Tibial artery (tissue), 4 donors: ENCODE measurements at regions not wholly inside any gene's neighbourhood (a gene's known extent, or its start where the extent isn't known, plus 50 kb on each side); places are given as distances from the start of the nearest gene placed in this dataset.

ENCODE experiments used
- DNase-seq, 2 donors: peaks; one replicate each; pipeline ENCODE4 v3.0.0-alpha.2; 2019
- H3K27ac ChIP-seq, 2 donors: fragments of 200-600 bp; sonication (generic) in 1 of 2; 1 replicate in 1 of 2; 2 replicates in 1 of 2; pipeline ENCODE4 v1.5.1; 2018 to 2019; ENCODE audit warnings: mild to moderate bottlenecking in 1 of 2
- H3K27me3 ChIP-seq, 2 donors: fragments of 200-600 bp; sonication (generic) in 1 of 2; one replicate each; pipeline versions ENCODE4 v1.5.1 to v1.6.0; 2016 to 2019
- H3K36me3 ChIP-seq, 3 donors: fragments of 200-600 bp; sonication (generic) in 2 of 3; one replicate each; pipeline ENCODE4 v1.5.1; 2016 to 2019; ENCODE audit warnings: mild to moderate bottlenecking in 2 of 3
- H3K4me1 ChIP-seq, 4 donors: fragments of 200-600 bp; sonication (generic) in 2 of 4; 1 replicate in 3 of 4; 2 replicates in 1 of 4; pipeline ENCODE4 v1.5.1; 2016 to 2019
- H3K4me3 ChIP-seq, 2 donors: fragments of 200-600 bp; sonication (generic) in 1 of 2; 1 replicate in 1 of 2; 2 replicates in 1 of 2; pipeline ENCODE4 v1.5.1; 2018 to 2019; ENCODE audit warnings: mild to moderate bottlenecking in 2 of 2
- H3K9me3 ChIP-seq, 3 donors: fragments of 200-600 bp; sonication (generic) in 1 of 3; one replicate each; pipeline ENCODE4 v1.5.1; 2016 to 2019
- intact Hi-C: fragments of 100-400 bp; cut with DNase I; formaldehyde crosslinking; loops from one replicate; pipeline ENCODE4 v1.15.0; 2023; ENCODE audit warnings: low total_unique reads
- TF ChIP-seq, protein P1 (sequence below), 2 experiments: fragments of 200-600 bp in 1 of 2; fragments of 450-650 bp in 1 of 2; IDR thresholded peaks; one replicate each; pipeline ENCODE4 v1.5.1; 2017 to 2019; ENCODE audit warnings: antibody characterized with exemption in 2 of 2, mild to moderate bottlenecking in 1 of 2, moderate library complexity in 1 of 2

DNA sequence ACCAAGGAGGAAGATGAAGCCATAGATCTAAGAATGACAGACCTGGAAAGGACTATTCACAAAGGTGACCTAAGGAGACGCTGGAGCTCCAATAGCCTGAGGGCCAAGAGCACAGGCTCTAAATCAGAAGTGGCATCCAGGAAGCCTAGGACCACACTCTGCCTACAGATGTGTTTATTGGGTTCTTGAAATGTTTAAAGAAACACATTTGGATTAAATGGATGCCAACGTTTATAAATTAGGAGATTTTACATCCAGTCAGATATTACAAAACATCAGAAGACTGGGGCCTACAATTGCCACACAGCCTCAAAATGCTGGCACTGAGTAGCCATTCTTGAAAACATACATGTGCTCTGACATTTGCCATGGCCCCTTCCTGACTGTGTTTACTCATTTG is 80.9 kb downstream of the HMHB1 start:
- Histone ChIP-seq H3K4me3 (no peak overlapping the region), H3K27me3 (no peaks in the 10 kb centered on the region), H3K4me1 (peaks cover 0 to 22% (median 2%) of the 10 kb centered on the region in 4 donors), H3K27ac (no peak overlapping the region), H3K36me3 (no peaks in the 10 kb centered on the region), H3K9me3 (no peaks in the 10 kb centered on the region)
- intact Hi-C loops, result no loop called here
- no peak for DNase-seq
- TF ChIP-seq, protein P1, sequence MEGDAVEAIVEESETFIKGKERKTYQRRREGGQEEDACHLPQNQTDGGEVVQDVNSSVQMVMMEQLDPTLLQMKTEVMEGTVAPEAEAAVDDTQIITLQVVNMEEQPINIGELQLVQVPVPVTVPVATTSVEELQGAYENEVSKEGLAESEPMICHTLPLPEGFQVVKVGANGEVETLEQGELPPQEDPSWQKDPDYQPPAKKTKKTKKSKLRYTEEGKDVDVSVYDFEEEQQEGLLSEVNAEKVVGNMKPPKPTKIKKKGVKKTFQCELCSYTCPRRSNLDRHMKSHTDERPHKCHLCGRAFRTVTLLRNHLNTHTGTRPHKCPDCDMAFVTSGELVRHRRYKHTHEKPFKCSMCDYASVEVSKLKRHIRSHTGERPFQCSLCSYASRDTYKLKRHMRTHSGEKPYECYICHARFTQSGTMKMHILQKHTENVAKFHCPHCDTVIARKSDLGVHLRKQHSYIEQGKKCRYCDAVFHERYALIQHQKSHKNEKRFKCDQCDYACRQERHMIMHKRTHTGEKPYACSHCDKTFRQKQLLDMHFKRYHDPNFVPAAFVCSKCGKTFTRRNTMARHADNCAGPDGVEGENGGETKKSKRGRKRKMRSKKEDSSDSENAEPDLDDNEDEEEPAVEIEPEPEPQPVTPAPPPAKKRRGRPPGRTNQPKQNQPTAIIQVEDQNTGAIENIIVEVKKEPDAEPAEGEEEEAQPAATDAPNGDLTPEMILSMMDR (IDR thresholded peaks at IDR 0.05), result no peak

DNA sequence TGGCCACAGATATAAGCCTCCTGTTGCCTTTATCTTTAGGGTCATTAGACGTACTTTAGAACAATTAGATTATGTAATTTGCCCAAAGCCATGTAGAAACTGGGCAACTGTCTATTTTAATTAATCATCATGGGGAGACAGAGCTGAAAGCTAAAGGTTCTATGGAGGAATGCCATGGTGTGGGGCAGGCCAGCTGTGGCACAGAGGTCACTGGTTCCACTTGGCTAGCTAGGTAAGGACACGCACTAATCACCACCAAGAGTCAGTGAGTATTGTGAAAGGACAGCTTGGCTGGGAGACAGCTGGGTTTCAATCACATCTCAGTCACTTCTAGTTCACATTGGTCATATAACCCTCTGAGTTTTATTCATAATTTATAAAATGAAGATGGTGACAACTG is 81.7 kb downstream of the HMHB1 start:
- Histone ChIP-seq H3K27ac (no peak overlapping the region), H3K27me3 (no peaks in the 10 kb centered on the region), H3K4me1 (peaks cover 0 to 16% (median 0%) of the 10 kb centered on the region in 4 donors), H3K36me3 (no peaks in the 10 kb centered on the region), H3K4me3 (no peak overlapping the region), H3K9me3 (no peaks in the 10 kb centered on the region)
- TF ChIP-seq, protein P1 (IDR thresholded peaks at IDR 0.05), result no peak
- no peak for DNase-seq
- intact Hi-C loops, result no loop called here

DNA sequence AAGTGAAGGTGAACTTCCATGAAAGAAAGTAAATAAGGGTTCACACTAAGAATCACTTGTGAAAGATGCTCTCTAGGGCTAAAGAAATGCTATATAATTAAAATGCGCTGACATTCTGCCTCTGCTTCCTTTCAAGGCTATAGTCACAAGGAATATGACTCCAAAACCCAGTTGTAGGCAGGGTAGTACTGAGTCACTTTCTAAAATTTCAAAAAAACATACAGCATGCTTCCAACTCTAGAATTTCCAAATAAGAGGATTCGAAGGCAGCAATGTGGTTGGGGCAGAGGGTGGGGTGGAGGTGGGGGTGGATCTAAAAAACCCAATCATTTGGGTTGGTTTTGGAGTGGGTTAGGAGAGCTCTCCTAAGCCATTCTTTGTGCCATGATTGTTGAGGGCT is 84.6 kb downstream of the HMHB1 start:
- Histone ChIP-seq H3K4me1 (peaks cover 0 to 16% (median 0%) of the 10 kb centered on the region in 4 donors), H3K36me3 (no peaks in the 10 kb centered on the region), H3K4me3 (no peak overlapping the region), H3K27me3 (no peaks in the 10 kb centered on the region), H3K27ac (no peak overlapping the region), H3K9me3 (no peaks in the 10 kb centered on the region)
- no peak for DNase-seq
- intact Hi-C loops, result no loop called here
- TF ChIP-seq, protein P1 (IDR thresholded peaks at IDR 0.05), result no peak

DNA sequence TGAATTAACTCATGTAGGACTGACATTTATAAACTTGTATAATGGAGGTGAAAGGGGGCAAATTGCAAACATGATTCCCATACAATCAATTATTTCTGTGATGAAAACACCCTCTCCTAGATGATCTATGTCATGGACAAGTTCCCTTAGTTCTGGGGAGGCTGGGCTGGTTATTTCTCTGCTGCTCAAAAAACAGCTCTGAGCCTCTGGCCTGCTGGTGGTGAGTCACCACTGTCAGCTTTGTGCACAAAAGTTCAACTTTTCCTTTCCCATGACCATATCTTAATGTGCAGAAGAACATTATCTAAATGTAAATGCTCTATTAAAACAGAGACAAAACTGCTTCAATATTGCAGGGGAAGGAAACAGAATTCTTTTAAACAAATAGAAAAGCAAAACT is 85.0 kb downstream of the HMHB1 start:
- TF ChIP-seq, protein P1 (IDR thresholded peaks at IDR 0.05), result no peak
- Histone ChIP-seq H3K9me3 (no peaks in the 10 kb centered on the region), H3K4me3 (no peak overlapping the region), H3K36me3 (no peaks in the 10 kb centered on the region), H3K27ac (no peak overlapping the region), H3K4me1 (peaks cover 0 to 16% (median 0%) of the 10 kb centered on the region in 4 donors), H3K27me3 (no peaks in the 10 kb centered on the region)
- DNase-seq, result no peak
- intact Hi-C loops, result no loop called here

DNA sequence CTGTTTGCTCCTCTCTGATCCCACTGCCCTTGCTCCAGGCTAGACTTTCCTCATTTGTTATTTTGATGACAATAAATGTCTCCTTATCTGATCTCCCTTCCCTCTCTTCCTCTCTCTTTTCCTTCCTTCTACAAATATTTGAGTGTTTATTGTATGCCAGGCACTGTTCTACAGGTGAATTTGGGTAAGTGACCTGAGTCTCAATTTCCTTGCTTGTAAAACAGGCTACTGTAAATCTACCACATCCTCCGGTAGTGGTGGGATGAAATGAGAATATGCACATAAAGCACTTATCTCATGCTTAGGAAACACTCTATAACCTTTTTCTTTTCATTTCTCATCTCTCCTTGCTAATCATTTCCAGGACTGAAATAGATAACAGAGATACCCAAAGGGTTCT is 86.4 kb downstream of the HMHB1 start:
- intact Hi-C loops, result no loop called here
- H3K27me3 ChIP-seq, result no peaks in the 10 kb centered on the region
- H3K4me3 ChIP-seq, result no peak overlapping the region
- H3K9me3 ChIP-seq, result no peaks in the 10 kb centered on the region
- no peak overlapping the region for H3K27ac ChIP-seq
- no peaks in the 10 kb centered on the region for H3K36me3 ChIP-seq
- TF ChIP-seq, protein P1 (IDR thresholded peaks at IDR 0.05), result no peak
- peaks cover 0 to 16% (median 0%) of the 10 kb centered on the region in 4 donors for H3K4me1 ChIP-seq
- no peak for DNase-seq
